ENCODE measurements at regions not wholly inside any gene's neighbourhood (a gene's known extent, or its start where the extent isn't known, plus 50 kb on each side); places are given as distances from the start of the nearest gene placed in this dataset.

DNA sequence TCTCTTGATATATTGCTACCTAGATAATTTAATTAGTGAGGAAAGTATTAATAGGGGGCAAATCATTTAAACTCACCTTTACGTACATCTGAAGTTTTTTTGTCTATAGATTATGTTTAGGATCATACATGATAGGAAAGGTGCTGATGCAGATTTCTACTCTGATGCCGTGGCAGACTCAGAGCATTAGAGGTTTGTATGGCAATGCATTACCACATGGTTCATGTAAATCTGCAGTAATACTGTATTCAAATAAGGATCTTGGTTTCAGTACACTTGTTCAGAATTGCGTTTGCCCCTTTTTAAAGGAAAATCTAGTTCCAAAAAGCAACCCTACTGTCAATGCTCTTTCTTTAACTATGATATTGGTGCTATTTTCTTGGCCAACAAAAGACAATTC lies 288.3 kb downstream of the PTPRC start:
- Histone ChIP-seq H3K4me3 (IDR thresholded peaks at IDR 0.05; ENCODE audit: insufficient read depth, low read depth, low read length) (peak overlapping the region; percentile 35), H3K27me3 (ENCODE audit: insufficient read depth, low read depth) (no peaks in the 10 kb centered on the region), H3K27ac (peak overlapping the region; percentile 93), H3K79me2 (ENCODE audit: insufficient read depth, low read depth) (peaks cover 98% of the 10 kb centered on the region), H2AFZ (ENCODE audit: low read depth) (no peak overlapping the region), H3K9ac (peak overlapping the region; percentile 92), H3K4me1 (ENCODE audit: low read depth, poor library complexity, severe bottlenecking) (peaks cover 96% of the 10 kb centered on the region), H3K4me2 (peak overlapping the region; percentile 89), H4K20me1 (ENCODE audit: insufficient read depth) (no peaks in the 10 kb centered on the region), H3K36me3 (ENCODE audit: insufficient read depth) (no peaks in the 10 kb centered on the region)
- TF ChIP-seq, protein P1, sequence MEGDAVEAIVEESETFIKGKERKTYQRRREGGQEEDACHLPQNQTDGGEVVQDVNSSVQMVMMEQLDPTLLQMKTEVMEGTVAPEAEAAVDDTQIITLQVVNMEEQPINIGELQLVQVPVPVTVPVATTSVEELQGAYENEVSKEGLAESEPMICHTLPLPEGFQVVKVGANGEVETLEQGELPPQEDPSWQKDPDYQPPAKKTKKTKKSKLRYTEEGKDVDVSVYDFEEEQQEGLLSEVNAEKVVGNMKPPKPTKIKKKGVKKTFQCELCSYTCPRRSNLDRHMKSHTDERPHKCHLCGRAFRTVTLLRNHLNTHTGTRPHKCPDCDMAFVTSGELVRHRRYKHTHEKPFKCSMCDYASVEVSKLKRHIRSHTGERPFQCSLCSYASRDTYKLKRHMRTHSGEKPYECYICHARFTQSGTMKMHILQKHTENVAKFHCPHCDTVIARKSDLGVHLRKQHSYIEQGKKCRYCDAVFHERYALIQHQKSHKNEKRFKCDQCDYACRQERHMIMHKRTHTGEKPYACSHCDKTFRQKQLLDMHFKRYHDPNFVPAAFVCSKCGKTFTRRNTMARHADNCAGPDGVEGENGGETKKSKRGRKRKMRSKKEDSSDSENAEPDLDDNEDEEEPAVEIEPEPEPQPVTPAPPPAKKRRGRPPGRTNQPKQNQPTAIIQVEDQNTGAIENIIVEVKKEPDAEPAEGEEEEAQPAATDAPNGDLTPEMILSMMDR (conservative IDR thresholded peaks at IDR 0.05; ENCODE audit: low read depth, low read length), result no peak

DNA sequence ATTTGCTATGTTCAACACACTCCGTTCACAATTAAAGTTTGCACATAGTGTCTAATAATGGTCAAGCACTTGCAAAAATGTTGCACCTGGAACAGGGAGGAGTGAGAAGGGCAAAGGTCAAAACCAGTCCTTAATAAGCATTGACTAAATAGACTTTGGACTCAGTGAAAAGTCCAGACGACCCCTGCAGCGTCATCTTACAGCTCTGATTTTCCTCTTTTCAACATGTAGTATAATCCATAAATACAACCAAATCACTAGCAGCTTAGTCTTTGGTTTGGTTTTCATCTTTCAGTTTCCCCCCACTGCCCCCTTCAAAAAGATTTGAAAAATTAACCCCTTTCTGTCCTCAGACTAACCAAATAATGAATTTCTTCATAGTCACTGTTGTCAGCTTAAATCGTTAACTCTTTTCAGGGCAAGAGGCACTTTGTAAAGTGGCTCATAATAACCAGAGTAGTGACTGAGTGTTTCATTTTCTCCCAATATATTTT lies 290.3 kb downstream of the PTPRC start:
- H3K27me3 ChIP-seq (ENCODE audit: insufficient read depth, low read depth), result no peaks in the 10 kb centered on the region
- peaks cover 76% of the 10 kb centered on the region for H3K4me1 ChIP-seq (ENCODE audit: low read depth, poor library complexity, severe bottlenecking)
- peak overlapping the region; percentile 93 for H3K27ac ChIP-seq
- TF ChIP-seq, protein P1 (conservative IDR thresholded peaks at IDR 0.05; ENCODE audit: low read depth, low read length), result no peak
- H3K4me2 ChIP-seq, result peak overlapping the region; percentile 89
- H3K9ac ChIP-seq, result peak overlapping the region; percentile 92
- no peaks in the 10 kb centered on the region for H3K36me3 ChIP-seq (ENCODE audit: insufficient read depth)
- H4K20me1 ChIP-seq (ENCODE audit: insufficient read depth), result no peaks in the 10 kb centered on the region
- peaks cover 100% of the 10 kb centered on the region for H3K79me2 ChIP-seq (ENCODE audit: insufficient read depth, low read depth)
- no peak overlapping the region for H2AFZ ChIP-seq (ENCODE audit: low read depth)
- peak overlapping the region; percentile 94 for H3K4me3 ChIP-seq (IDR thresholded peaks at IDR 0.05; ENCODE audit: insufficient read depth, low read depth, low read length)

DNA sequence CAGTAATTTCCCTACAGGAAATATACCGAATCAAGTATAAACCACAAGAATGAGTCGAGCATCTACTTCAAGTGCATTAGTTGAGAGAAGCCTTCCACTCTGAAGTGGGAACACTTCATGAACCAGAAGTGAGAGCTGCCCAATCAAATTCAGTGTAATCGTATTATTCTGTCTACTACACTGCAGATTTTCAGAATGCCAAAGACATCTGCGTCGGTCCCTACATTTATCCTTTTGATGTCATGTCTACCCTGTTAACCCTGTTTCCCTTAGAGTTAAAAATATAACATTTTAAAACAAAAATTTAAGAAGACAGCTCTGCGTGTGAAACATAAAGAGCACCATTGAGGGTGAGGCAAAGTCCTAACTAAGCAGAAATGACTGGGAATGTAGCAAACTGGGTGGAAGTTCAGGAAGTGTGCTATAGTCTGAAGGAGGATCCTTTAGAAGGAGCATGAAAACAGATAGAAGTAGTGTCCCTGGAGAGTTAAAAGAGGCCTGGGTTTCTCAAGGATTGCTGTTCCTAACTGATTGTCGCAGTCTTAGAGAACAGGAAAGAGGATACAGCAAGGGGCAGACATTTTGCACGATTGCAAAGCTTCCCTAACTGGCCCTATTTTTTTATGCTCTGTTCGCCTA lies 291.2 kb downstream of the PTPRC start:
- Histone ChIP-seq H3K4me3 (IDR thresholded peaks at IDR 0.05; ENCODE audit: insufficient read depth, low read depth, low read length) (peak overlapping the region; percentile 94), H3K79me2 (ENCODE audit: insufficient read depth, low read depth) (peaks cover 100% of the 10 kb centered on the region), H3K4me2 (peak overlapping the region; percentile 89), H3K27ac (peak overlapping the region; percentile 93), H3K27me3 (ENCODE audit: insufficient read depth, low read depth) (no peaks in the 10 kb centered on the region), H3K36me3 (ENCODE audit: insufficient read depth) (no peaks in the 10 kb centered on the region), H2AFZ (ENCODE audit: low read depth) (peak overlapping the region; percentile 20), H3K9ac (peak overlapping the region; percentile 92), H4K20me1 (ENCODE audit: insufficient read depth) (no peaks in the 10 kb centered on the region), H3K4me1 (ENCODE audit: low read depth, poor library complexity, severe bottlenecking) (peaks cover 66% of the 10 kb centered on the region)
- TF ChIP-seq, protein P1 (conservative IDR thresholded peaks at IDR 0.05; ENCODE audit: low read depth, low read length), result no peak

GRCh38 chr1:198932351-198932991 lies 293.6 kb downstream of the PTPRC start:
- H3K4me3 ChIP-seq (IDR thresholded peaks at IDR 0.05; ENCODE audit: insufficient read depth, low read depth, low read length), result no peak overlapping the region
- peak overlapping the region; percentile 93 for H3K27ac ChIP-seq
- no peaks in the 10 kb centered on the region for H3K36me3 ChIP-seq (ENCODE audit: insufficient read depth)
- H4K20me1 ChIP-seq (ENCODE audit: insufficient read depth), result no peaks in the 10 kb centered on the region
- peak overlapping the region; percentile 92 for H3K9ac ChIP-seq
- no peak overlapping the region for H2AFZ ChIP-seq (ENCODE audit: low read depth)
- peaks cover 98% of the 10 kb centered on the region for H3K79me2 ChIP-seq (ENCODE audit: insufficient read depth, low read depth)
- H3K4me2 ChIP-seq, result peak overlapping the region; percentile 89
- TF ChIP-seq, protein P1 (conservative IDR thresholded peaks at IDR 0.05; ENCODE audit: low read depth, low read length), result 0 out of 2 replicates have a peak, but pooled peaks have one; percentile 13
- no peaks in the 10 kb centered on the region for H3K27me3 ChIP-seq (ENCODE audit: insufficient read depth, low read depth)
- H3K4me1 ChIP-seq (ENCODE audit: low read depth, poor library complexity, severe bottlenecking), result peaks cover 42% of the 10 kb centered on the region
